Keratinocyte (primary cell): ENCODE measurements at regions not wholly inside any gene's neighbourhood (a gene's known extent, or its start where the extent isn't known, plus 50 kb on each side); places are given as distances from the start of the nearest gene placed in this dataset.

Experiments
- CTCF ChIP-seq, 3 experiments: IDR thresholded peaks in 1 of 3; conservative IDR thresholded peaks in 1 of 3; optimal IDR thresholded peaks in 1 of 3; 2 replicates in 2 of 3; 3 replicates in 1 of 3; pipeline versions ENCODE3 to v1.5.1; 2011; ENCODE audit warnings: low read length in 3 of 3, mild to moderate bottlenecking in 3 of 3, moderate library complexity in 2 of 3, control low read depth in 1 of 3, inconsistent platforms in 1 of 3; ENCODE audit not compliant: insufficient read depth in 2 of 3; ENCODE audit errors: extremely low read depth in 1 of 3
- EZH2 ChIP-seq: IDR thresholded peaks from one replicate; pipeline ENCODE4 v1.6.1; 2012; ENCODE audit warnings: inconsistent platforms, mild to moderate bottlenecking, low read length, moderate library complexity

DNA sequence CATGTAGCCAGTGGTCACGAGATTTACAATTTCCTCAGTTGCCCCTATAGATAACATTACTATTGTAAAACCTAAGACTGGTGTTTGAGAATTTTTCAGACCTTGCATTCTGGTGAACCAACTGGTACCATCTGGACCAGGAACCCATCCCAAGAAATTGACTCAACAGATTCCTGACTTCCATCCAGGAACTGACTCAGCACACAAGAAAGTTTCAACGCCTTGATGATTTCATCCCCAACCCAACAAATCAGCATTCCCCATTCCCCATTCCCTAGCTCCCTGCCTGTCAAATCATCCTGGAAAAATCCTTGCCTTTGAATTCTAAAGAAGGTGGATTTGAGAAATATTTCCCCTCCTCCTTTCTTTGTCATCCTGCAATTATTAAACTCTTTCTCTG lies 529.8 kb upstream of the PRMT6 start:
- TF ChIP-seq CTCF (optimal IDR thresholded peaks at IDR 0.05 in 1 of 3, IDR thresholded peaks at IDR 0.05 in 1 of 3, conservative IDR thresholded peaks at IDR 0.05 in 1 of 3; ENCODE audit: extremely low read depth in 1 of 3, insufficient read depth in 2 of 3, low read length in 3 of 3) (no peak), EZH2 (no peak)
